K562 (cell line): ENCODE measurements at regions not wholly inside any gene's neighbourhood (a gene's known extent, or its start where the extent isn't known, plus 50 kb on each side); places are given as distances from the start of the nearest gene placed in this dataset.

Experiments used
- ATAC-seq: fragments of 200-7000 bp; cut with Tn5 transposase; 3 replicates; pipeline ENCODE4 v1.9.1; 2020; ENCODE audit warnings: moderate library complexity
- BruUV-seq: library from RNA; stranded (reverse); fragments of 400-500 nt; replicated peaks from 2 replicates; lab custom pipeline; 2021; lab: Mats Ljungman, UMichigan
- CTCF ChIA-PET: fragments of 300-600 bp; formaldehyde crosslinking; extraction: SDS; loops from one replicate; lab custom pipeline; 2021; ENCODE audit warnings: low intra/inter-chr PET ratio; lab: Yijun Ruan, JAX
- POLR2A ChIA-PET: fragments of 300-600, 350-650 bp; sonication (Branson Sonifier 250); formaldehyde crosslinking; extraction: SDS; loops from one replicate; lab custom pipeline; 2021; ENCODE audit warnings: antibody characterized with exemption, inconsistent platforms; lab: Yijun Ruan, JAX
- DNase-seq, 4 experiments: peaks; one replicate each; pipeline versions ENCODE4 v3.0.0 to v3.0.0-alpha.2; 2011 to 2018; ENCODE audit warnings: low spot score in 3 of 4, mixed read lengths in 3 of 4; ENCODE audit errors: extremely low read depth in 1 of 4
- FAIRE-seq: peaks from 2 replicates; lab custom pipeline; 2011; peaks lifted over from hg19 to GRCh38; lab: Jason Lieb, UNC
- H2AFZ ChIP-seq: 2 replicates; pipeline ENCODE4 v1.6.0; 2011; ENCODE audit warnings: low read depth, low read length, control low read depth, inconsistent platforms
- H3K27ac ChIP-seq: fragments of 200-600 bp; 3 replicates; pipeline ENCODE4 v1.8.0; 2011; ENCODE audit warnings: low read depth, mild to moderate bottlenecking, control low read depth, inconsistent platforms, low read length, moderate library complexity, mixed read lengths; ENCODE audit errors: extremely low read depth
- H3K27me3 ChIP-seq, 2 experiments: fragments of 300-600 bp in 1 of 2; 2 replicates in 1 of 2; 3 replicates in 1 of 2; pipeline versions ENCODE4 v1.6.0 to v1.8.0; 2011; ENCODE audit warnings: inconsistent platforms in 2 of 2, low read length in 2 of 2, mild to moderate bottlenecking in 1 of 2, mixed read lengths in 1 of 2, moderate library complexity in 1 of 2; ENCODE audit not compliant: control insufficient read depth in 2 of 2, insufficient read depth in 2 of 2
- H3K36me3 ChIP-seq: fragments of 300-600 bp; 3 replicates; pipeline ENCODE4 v1.8.0; 2011; ENCODE audit warnings: mild to moderate bottlenecking, low read length, inconsistent platforms; ENCODE audit not compliant: control insufficient read depth, insufficient read depth
- H3K4me1 ChIP-seq, 2 experiments: fragments of 200-600 bp in 1 of 2; replicated peaks in 1 of 2; 2 replicates in 1 of 2; 3 replicates in 1 of 2; pipeline versions ENCODE4 v1.5.1 to v1.8.0; 2011; ENCODE audit warnings: inconsistent platforms in 2 of 2, low read length in 2 of 2, mild to moderate bottlenecking in 1 of 2, mixed read lengths in 1 of 2, moderate library complexity in 1 of 2; ENCODE audit not compliant: control insufficient read depth in 2 of 2, insufficient read depth in 2 of 2
- H3K4me2 ChIP-seq: 2 replicates; pipeline ENCODE4 v1.6.1; 2011; ENCODE audit warnings: low read length, control low read depth, inconsistent platforms, mixed read lengths; ENCODE audit not compliant: insufficient read depth
- H3K4me3 ChIP-seq: fragments of 200-600 bp; sonication (generic), shearing (Covaris generic); 2 replicates; pipeline ENCODE4 v1.5.1; 2016; ENCODE audit warnings: control low read depth, inconsistent platforms
- H3K79me2 ChIP-seq: fragments of 200-600 bp; 3 replicates; pipeline ENCODE4 v1.8.0; 2011; ENCODE audit warnings: low read length, inconsistent platforms; ENCODE audit not compliant: control insufficient read depth, insufficient read depth
- H3K9ac ChIP-seq, 2 experiments: 2 replicates each; pipeline versions ENCODE4 v1.6.0 to v1.6.1; 2011; ENCODE audit warnings: low read depth in 2 of 2, low read length in 2 of 2, control low read depth in 1 of 2, inconsistent platforms in 1 of 2, mild to moderate bottlenecking in 1 of 2, mixed read lengths in 1 of 2; ENCODE audit not compliant: insufficient read depth in 1 of 2
- H3K9me1 ChIP-seq: one replicate; pipeline ENCODE4 v1.6.0; 2011; ENCODE audit warnings: inconsistent platforms, mild to moderate bottlenecking, low read length, moderate library complexity; ENCODE audit not compliant: control insufficient read depth, insufficient read depth
- H3K9me3 ChIP-seq: replicated peaks from 2 replicates; pipeline ENCODE4 v1.5.1; 2011; ENCODE audit warnings: low read depth, low read length, inconsistent platforms; ENCODE audit not compliant: control insufficient read depth, insufficient read depth
- H4K20me1 ChIP-seq: replicated peaks from 2 replicates; pipeline ENCODE4 v1.6.1; 2011; ENCODE audit warnings: low read length, inconsistent platforms, mixed read lengths; ENCODE audit not compliant: control insufficient read depth, insufficient read depth
- DDX20 ChIP-seq: fragments of 450-650 bp; IDR thresholded peaks from 2 replicates; pipeline ENCODE4 v1.6.1; 2016; ENCODE audit warnings: missing genetic modification characterization, low read depth, mild to moderate bottlenecking, missing compliant biosample characterization, moderate library complexity
- OTX1 ChIP-seq: fragments of 450-650 bp; formaldehyde crosslinking; IDR thresholded peaks from 2 replicates; pipeline ENCODE4 v1.4.0; 2022; ENCODE audit warnings: mild to moderate bottlenecking
- POLR3G ChIP-seq: IDR thresholded peaks from 2 replicates; pipeline ENCODE4 v1.6.1; 2011; ENCODE audit not compliant: insufficient read length, insufficient replicate concordance; ENCODE audit errors: extremely low read depth
- SETDB1 ChIP-seq: IDR thresholded peaks from one replicate; pipeline ENCODE4 v1.6.1; 2012; ENCODE audit warnings: low read length, control low read depth, inconsistent platforms
- STAG1 ChIP-seq: sonication (generic); formaldehyde crosslinking; IDR thresholded peaks from 2 replicates; pipeline ENCODE4 v1.5.0; 2020; ENCODE audit warnings: missing genetic modification reagents, borderline replicate concordance
- TEAD1 ChIP-seq, 2 experiments: fragments of 450-650 bp in 1 of 2; sonication (generic) in 1 of 2; formaldehyde crosslinking; IDR thresholded peaks; 2 replicates each; pipeline versions ENCODE4 v1.4.0 to v1.8.0; 2020 to 2022; ENCODE audit warnings: mild to moderate bottlenecking in 2 of 2, missing genetic modification reagents in 1 of 2
- ZNF512 ChIP-seq: IDR thresholded peaks from 2 replicates; pipeline ENCODE4 v1.6.1; 2016; ENCODE audit warnings: missing genetic modification characterization, missing compliant biosample characterization
- ZNF592 ChIP-seq: fragments of 450-650 bp; IDR thresholded peaks from 2 replicates; pipeline ENCODE4 v1.6.1; 2017; ENCODE audit warnings: antibody characterized with exemption, mild to moderate bottlenecking
- WGBS: fragments of 100-300 bp; shearing (Covaris generic); methylation state at CpG from one replicate; pipeline ENCODE4 v1.1.6; 2016; ENCODE audit warnings: low coverage, mixed read lengths; ENCODE audit not compliant: insufficient coverage; ENCODE audit errors: missing lambda C conversion rate; 5-methylcytosine and 5-hydroxymethylcytosine counted together
- in situ Hi-C: fragments of 300-500 bp; cut with MboI; formaldehyde crosslinking; loops from 4 replicates; pipeline ENCODE4 v1.15.0; 2018; ENCODE audit warnings: inconsistent platforms, mixed read lengths
- intact Hi-C: fragments of 100-400 bp; cut with micrococcal nuclease; formaldehyde crosslinking; loops from 2 replicates; pipeline ENCODE4 v1.14.2; 2022

DNA sequence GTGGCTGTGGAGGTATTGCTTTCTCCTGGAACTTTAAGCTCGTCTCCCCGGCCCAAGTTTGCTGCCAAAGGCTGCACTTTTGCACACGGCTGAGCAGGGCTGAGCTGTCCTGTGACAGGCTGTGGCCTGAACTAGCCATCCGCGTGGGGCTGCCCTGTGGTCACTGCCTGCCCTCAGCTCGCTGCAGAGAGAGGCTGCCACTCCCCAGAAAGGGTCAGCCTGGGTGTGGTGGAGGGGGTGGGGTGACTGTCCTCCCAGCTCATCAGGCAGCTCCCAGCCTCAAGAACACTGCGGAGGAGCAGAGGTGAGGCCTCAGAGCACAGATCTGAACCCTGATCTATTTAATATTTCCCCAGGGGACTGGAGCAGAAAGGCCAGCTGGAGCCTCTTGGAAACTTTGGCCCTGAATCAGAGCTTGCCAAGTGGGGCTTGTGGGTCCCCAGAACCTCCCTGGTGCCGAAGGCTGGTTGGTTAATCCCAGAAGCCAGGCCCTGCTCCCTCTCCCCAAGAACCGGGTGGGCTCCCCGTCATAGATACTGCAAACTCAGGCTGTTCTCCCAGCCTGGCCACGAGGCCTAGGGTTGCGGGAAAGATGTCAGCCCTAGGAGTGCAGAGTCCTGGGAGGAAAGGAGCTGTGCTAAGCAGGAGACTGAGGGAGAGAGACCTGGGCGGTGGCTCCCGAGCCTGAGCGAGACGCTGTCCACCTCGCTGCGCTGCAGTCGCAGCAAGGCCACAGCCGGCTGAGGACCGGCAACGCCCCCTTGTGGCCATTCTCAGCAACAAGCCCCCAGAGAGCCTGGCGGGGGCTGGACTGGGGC is 125.1 kb upstream of the IPO9 start:
- in situ Hi-C loops (no loop called here), intact Hi-C loops (loop anchor here (1.0 to 2.0 kb wide), 5 partner anchors 47 to 222 kb away; no protein-coding TSS in a partner anchor)
- no peak overlapping the region for H3K4me3 ChIP-seq
- POLR2A ChIA-PET = interaction anchor here (0.6 to 1.9 kb wide), 15 partner anchors 9 to 244 kb away, joined by 3 to 9 read pairs (median 3); no protein-coding TSS in a partner anchor
- peaks cover 0 to 4% of the 10 kb centered on the region in 2 experiments; a peak in 1 of 5 replicates for H3K27me3 ChIP-seq
- no TSS peak for BruUV-seq
- no peaks in the 10 kb centered on the region for H3K9me1 ChIP-seq
- peak overlapping the region; percentile 45; the same call in 1 of the 2 replicates for H3K4me2 ChIP-seq
- H3K79me2 ChIP-seq = no peaks in the 10 kb centered on the region
- H4K20me1 ChIP-seq = no peaks in the 10 kb centered on the region
- H3K9me3 ChIP-seq = 0 out of 2 replicates have a peak, but pooled peaks cover 2% of the 10 kb centered on the region
- peak overlapping the region in 1 of 2 experiments; percentile 79; a peak in 2 of 4 replicates for H3K9ac ChIP-seq
- H3K36me3 ChIP-seq = no peaks in the 10 kb centered on the region
- ATAC-seq (peak; percentile 98), DNase-seq (peak; percentile 90 to 96 (median 94)), FAIRE-seq (peak; percentile 91)
- H2AFZ ChIP-seq = peak overlapping the region; percentile 74
- peaks cover 11 to 15% of the 10 kb centered on the region in 2 experiments for H3K4me1 ChIP-seq
- H3K27ac ChIP-seq = no peak overlapping the region
- WGBS = 14% methylated on average over 23 of the region's 23 CpGs
- CTCF ChIA-PET = interaction anchor here (0.6 to 7.0 kb wide), 7 partner anchors 89 to 223 kb away, joined by 3 to 138 read pairs (median 5); partner anchors contain the start of gene IPO9
- TF ChIP-seq SETDB1 (no peak), STAG1 (peak; percentile 97), DDX20 (tag) (no peak), OTX1 (CRISPR knock-in tag) (peak; percentile 56; the same call in 1 of the 2 replicates), ZNF512 (no peak), POLR3G (no peak), TEAD1 (CRISPR knock-in tag; IDR thresholded peaks at IDR 0.05) (0 out of 4 replicates have a peak, but pooled peaks have one; percentile 4 to 57), ZNF592 (peak; percentile 32; the same call in 1 of the 2 replicates)
